ENCODE measurements at regions not wholly inside any gene's neighbourhood (a gene's known extent, or its start where the extent isn't known, plus 50 kb on each side); places are given as distances from the start of the nearest gene placed in this dataset.
A peak's percentile ranks its signal among the peaks of the same experiment; 100 is the strongest.

- DNase-seq = peak in 32 of 35 experiments; percentile 9 to 65 (median 26)
- H3K27ac Mint-ChIP-seq = peak overlapping the region; percentile 96
- no peaks in the 10 kb centered on the region for H3K9me3 ChIP-seq
- peaks cover 0 to 5% (median 3%) of the 10 kb centered on the region in 3 donors for H3K9me3 Mint-ChIP-seq
- H3K4me1 Mint-ChIP-seq = peaks cover 64 to 81% (median 76%) of the 10 kb centered on the region in 3 donors
- H3K36me3 Mint-ChIP-seq = no peaks in the 10 kb centered on the region
- H3K27me3 ChIP-seq (replicated peaks in 1 of 2; ENCODE audit: control insufficient read depth in 2 of 2, extremely low read depth in 1 of 2, insufficient read depth in 2 of 2, low read length in 1 of 2) = no peaks in the 10 kb centered on the region
- WGBS (ENCODE audit: insufficient coverage) = no CpG with 5 or more reads among the region's 6 CpGs
- ChIA-PET POLR2A (no interaction called here), CTCF (interaction anchor here in 1 of 2 donors (0.6 to 1.3 kb wide), 3 partner anchors 459 to 514 kb away, joined by 3 to 4 read pairs (median 4); no protein-coding TSS in a partner anchor)
- peak; percentile 56 to 85 (median 63) for ATAC-seq (replicated peaks in 1 of 4)
- H3K4me3 Mint-ChIP-seq = peak overlapping the region; percentile 13 to 67 (median 45)
- H3K36me3 ChIP-seq (ENCODE audit: control insufficient read depth in 2 of 2, extremely low read depth in 1 of 2, insufficient read depth in 1 of 2, low read length in 1 of 2) = no peaks in the 10 kb centered on the region
- no peaks in the 10 kb centered on the region for H3K27me3 Mint-ChIP-seq
- H3K4me3 ChIP-seq (ENCODE audit: control insufficient read depth in 1 of 2, extremely low read depth in 1 of 2, low read length in 1 of 2) = no peak overlapping the region
- H3K4me1 ChIP-seq (ENCODE audit: control insufficient read depth in 1 of 2, extremely low read depth in 1 of 2, insufficient read depth in 2 of 2, low read length in 2 of 2) = peaks cover 20 to 54% of the 10 kb centered on the region in 2 experiments
- H3K27ac ChIP-seq (ENCODE audit: low read length) = peak overlapping the region; percentile 69
Observed at GRCh38 chr3:153624310-153625030, 462.4 kb downstream of the RAP2B start.

GRCh38 chr3:153625506-153625905, 463.5 kb downstream of the RAP2B start:
- Histone ChIP-seq H3K27me3 (replicated peaks in 1 of 2; ENCODE audit: control insufficient read depth in 2 of 2, extremely low read depth in 1 of 2, insufficient read depth in 2 of 2, low read length in 1 of 2) (no peaks in the 10 kb centered on the region), H3K36me3 (ENCODE audit: control insufficient read depth in 2 of 2, extremely low read depth in 1 of 2, insufficient read depth in 1 of 2, low read length in 1 of 2) (no peaks in the 10 kb centered on the region), H3K27ac (ENCODE audit: low read length) (no peak overlapping the region), H3K4me3 (ENCODE audit: control insufficient read depth in 1 of 2, extremely low read depth in 1 of 2, low read length in 1 of 2) (no peak overlapping the region), H3K4me1 (ENCODE audit: control insufficient read depth in 1 of 2, extremely low read depth in 1 of 2, insufficient read depth in 2 of 2, low read length in 2 of 2) (peaks cover 20 to 60% of the 10 kb centered on the region in 2 experiments), H3K9me3 (no peaks in the 10 kb centered on the region)
- ChIA-PET POLR2A (interaction anchor here (0.7 to 1.0 kb wide), 3 partner anchors 44 to 122 kb away, joined by 3 to 5 read pairs (median 4); no protein-coding TSS in a partner anchor), CTCF (no interaction called here)
- no peak for DNase-seq
- Mint-ChIP-seq H3K27ac (peak overlapping the region; percentile 44 to 96), H3K36me3 (no peaks in the 10 kb centered on the region), H3K4me1 (peaks cover 72 to 86% (median 83%) of the 10 kb centered on the region in 3 donors), H3K27me3 (no peaks in the 10 kb centered on the region), H3K9me3 (peaks cover 0 to 2% (median 2%) of the 10 kb centered on the region in 3 donors), H3K4me3 (no peak overlapping the region)
- ATAC-seq (replicated peaks in 1 of 4) = no peak
- WGBS (ENCODE audit: insufficient coverage) = no CpG with 5 or more reads among the region's 3 CpGs

- Mint-ChIP-seq H3K4me3 (no peak overlapping the region), H3K9me3 (no peaks in the 10 kb centered on the region), H3K27me3 (no peaks in the 10 kb centered on the region), H3K36me3 (no peaks in the 10 kb centered on the region), H3K27ac (peak overlapping the region in 1 of 2 donors; percentile 30), H3K4me1 (peaks cover 68 to 82% (median 81%) of the 10 kb centered on the region in 3 donors)
- Histone ChIP-seq H3K27ac (ENCODE audit: low read length) (no peak overlapping the region), H3K4me3 (ENCODE audit: control insufficient read depth in 1 of 2, extremely low read depth in 1 of 2, low read length in 1 of 2) (no peak overlapping the region), H3K4me1 (ENCODE audit: control insufficient read depth in 1 of 2, extremely low read depth in 1 of 2, insufficient read depth in 2 of 2, low read length in 2 of 2) (peaks cover 25 to 60% of the 10 kb centered on the region in 2 experiments), H3K9me3 (no peaks in the 10 kb centered on the region), H3K36me3 (ENCODE audit: control insufficient read depth in 2 of 2, extremely low read depth in 1 of 2, insufficient read depth in 1 of 2, low read length in 1 of 2) (no peaks in the 10 kb centered on the region), H3K27me3 (replicated peaks in 1 of 2; ENCODE audit: control insufficient read depth in 2 of 2, extremely low read depth in 1 of 2, insufficient read depth in 2 of 2, low read length in 1 of 2) (no peaks in the 10 kb centered on the region)
- ATAC-seq (replicated peaks in 1 of 4) (no peak), DNase-seq (no peak)
- POLR2A ChIA-PET = interaction anchor here in 1 of 2 donors (0.7 kb wide), 1 partner anchor 122 kb away, joined by 5 read pairs; no protein-coding TSS in a partner anchor
- CTCF ChIA-PET = no interaction called here
- WGBS (ENCODE audit: insufficient coverage) = no CpG with 5 or more reads among the region's 2 CpGs
Observed at GRCh38 chr3:153626158-153626557, 464.1 kb downstream of the RAP2B start.

GRCh38 chr3:153628591-153628990, 466.6 kb downstream of the RAP2B start:
- ChIA-PET POLR2A (no interaction called here), CTCF (no interaction called here)
- Mint-ChIP-seq H3K27me3 (no peaks in the 10 kb centered on the region), H3K9me3 (no peaks in the 10 kb centered on the region), H3K4me1 (peaks cover 52 to 65% (median 63%) of the 10 kb centered on the region in 3 donors), H3K4me3 (peak overlapping the region; percentile 39 to 48 (median 44)), H3K36me3 (no peaks in the 10 kb centered on the region), H3K27ac (peak overlapping the region in 1 of 2 donors; percentile 68)
- H3K9me3 ChIP-seq = no peaks in the 10 kb centered on the region
- H3K27me3 ChIP-seq (replicated peaks in 1 of 2; ENCODE audit: control insufficient read depth in 2 of 2, extremely low read depth in 1 of 2, insufficient read depth in 2 of 2, low read length in 1 of 2) = no peaks in the 10 kb centered on the region
- H3K4me3 ChIP-seq (ENCODE audit: control insufficient read depth in 1 of 2, extremely low read depth in 1 of 2, low read length in 1 of 2) = no peak overlapping the region
- peaks cover 12 to 37% of the 10 kb centered on the region in 2 experiments for H3K4me1 ChIP-seq (ENCODE audit: control insufficient read depth in 1 of 2, extremely low read depth in 1 of 2, insufficient read depth in 2 of 2, low read length in 2 of 2)
- ATAC-seq (replicated peaks in 1 of 4) (no peak), DNase-seq (peak in 1 of 35 experiments; percentile 20)
- no peaks in the 10 kb centered on the region for H3K36me3 ChIP-seq (ENCODE audit: control insufficient read depth in 2 of 2, extremely low read depth in 1 of 2, insufficient read depth in 1 of 2, low read length in 1 of 2)
- WGBS (ENCODE audit: insufficient coverage) = no CpG with 5 or more reads among the region's 4 CpGs
- no peak overlapping the region for H3K27ac ChIP-seq (ENCODE audit: low read length)

GRCh38 chr3:153629148-153629547, 467.1 kb downstream of the RAP2B start:
- DNase-seq (no peak), ATAC-seq (replicated peaks in 1 of 4) (no peak)
- peak overlapping the region in 1 of 2 donors; percentile 68 for H3K27ac Mint-ChIP-seq
- peaks cover 46 to 59% (median 59%) of the 10 kb centered on the region in 3 donors for H3K4me1 Mint-ChIP-seq
- H3K9me3 Mint-ChIP-seq = no peaks in the 10 kb centered on the region
- peaks cover 9 to 32% of the 10 kb centered on the region in 2 experiments for H3K4me1 ChIP-seq (ENCODE audit: control insufficient read depth in 1 of 2, extremely low read depth in 1 of 2, insufficient read depth in 2 of 2, low read length in 2 of 2)
- H3K9me3 ChIP-seq = no peaks in the 10 kb centered on the region
- no peak overlapping the region for H3K27ac ChIP-seq (ENCODE audit: low read length)
- H3K36me3 Mint-ChIP-seq = no peaks in the 10 kb centered on the region
- H3K4me3 Mint-ChIP-seq = peak overlapping the region in 1 of 3 donors; percentile 44
- ChIA-PET POLR2A (interaction anchor here in 1 of 2 donors (0.5 kb wide), 1 partner anchor 465 kb away, joined by 4 read pairs; no protein-coding TSS in a partner anchor), CTCF (interaction anchor here in 1 of 2 donors (0.5 kb wide), 1 partner anchor 326 kb away, joined by 3 read pairs; no protein-coding TSS in a partner anchor)
- H3K4me3 ChIP-seq (ENCODE audit: control insufficient read depth in 1 of 2, extremely low read depth in 1 of 2, low read length in 1 of 2) = no peak overlapping the region
- WGBS (ENCODE audit: insufficient coverage) = no CpG with 5 or more reads among the region's 2 CpGs
- no peaks in the 10 kb centered on the region for H3K27me3 Mint-ChIP-seq
- no peaks in the 10 kb centered on the region for H3K27me3 ChIP-seq (replicated peaks in 1 of 2; ENCODE audit: control insufficient read depth in 2 of 2, extremely low read depth in 1 of 2, insufficient read depth in 2 of 2, low read length in 1 of 2)
- H3K36me3 ChIP-seq (ENCODE audit: control insufficient read depth in 2 of 2, extremely low read depth in 1 of 2, insufficient read depth in 1 of 2, low read length in 1 of 2) = no peaks in the 10 kb centered on the region

GRCh38 chr3:153631102-153631501, 469.1 kb downstream of the RAP2B start:
- no peak overlapping the region for H3K27ac ChIP-seq (ENCODE audit: low read length)
- Mint-ChIP-seq H3K36me3 (no peaks in the 10 kb centered on the region), H3K9me3 (no peaks in the 10 kb centered on the region), H3K27ac (no peak overlapping the region), H3K27me3 (no peaks in the 10 kb centered on the region), H3K4me1 (peaks cover 32 to 47% (median 40%) of the 10 kb centered on the region in 3 donors), H3K4me3 (no peak overlapping the region)
- no peaks in the 10 kb centered on the region for H3K9me3 ChIP-seq
- DNase-seq = no peak
- WGBS (ENCODE audit: insufficient coverage) = no CpG with 5 or more reads among the region's 2 CpGs
- peaks cover 4 to 20% of the 10 kb centered on the region in 2 experiments for H3K4me1 ChIP-seq (ENCODE audit: control insufficient read depth in 1 of 2, extremely low read depth in 1 of 2, insufficient read depth in 2 of 2, low read length in 2 of 2)
- no peaks in the 10 kb centered on the region for H3K27me3 ChIP-seq (replicated peaks in 1 of 2; ENCODE audit: control insufficient read depth in 2 of 2, extremely low read depth in 1 of 2, insufficient read depth in 2 of 2, low read length in 1 of 2)
- ChIA-PET CTCF (no interaction called here), POLR2A (no interaction called here)
- no peak overlapping the region for H3K4me3 ChIP-seq (ENCODE audit: control insufficient read depth in 1 of 2, extremely low read depth in 1 of 2, low read length in 1 of 2)
- H3K36me3 ChIP-seq (ENCODE audit: control insufficient read depth in 2 of 2, extremely low read depth in 1 of 2, insufficient read depth in 1 of 2, low read length in 1 of 2) = no peaks in the 10 kb centered on the region
- no peak for ATAC-seq (replicated peaks in 1 of 4)

Data from T-cell (primary cell).